Muscle of arm (tissue), 1 donor: ENCODE measurements at regions not wholly inside any gene's neighbourhood (a gene's known extent, or its start where the extent isn't known, plus 50 kb on each side); places are given as distances from the start of the nearest gene placed in this dataset.

ENCODE experiments used
- DNase-seq: peaks from one replicate; pipeline ENCODE4 v3.0.0-alpha.2; 2013

DNA sequence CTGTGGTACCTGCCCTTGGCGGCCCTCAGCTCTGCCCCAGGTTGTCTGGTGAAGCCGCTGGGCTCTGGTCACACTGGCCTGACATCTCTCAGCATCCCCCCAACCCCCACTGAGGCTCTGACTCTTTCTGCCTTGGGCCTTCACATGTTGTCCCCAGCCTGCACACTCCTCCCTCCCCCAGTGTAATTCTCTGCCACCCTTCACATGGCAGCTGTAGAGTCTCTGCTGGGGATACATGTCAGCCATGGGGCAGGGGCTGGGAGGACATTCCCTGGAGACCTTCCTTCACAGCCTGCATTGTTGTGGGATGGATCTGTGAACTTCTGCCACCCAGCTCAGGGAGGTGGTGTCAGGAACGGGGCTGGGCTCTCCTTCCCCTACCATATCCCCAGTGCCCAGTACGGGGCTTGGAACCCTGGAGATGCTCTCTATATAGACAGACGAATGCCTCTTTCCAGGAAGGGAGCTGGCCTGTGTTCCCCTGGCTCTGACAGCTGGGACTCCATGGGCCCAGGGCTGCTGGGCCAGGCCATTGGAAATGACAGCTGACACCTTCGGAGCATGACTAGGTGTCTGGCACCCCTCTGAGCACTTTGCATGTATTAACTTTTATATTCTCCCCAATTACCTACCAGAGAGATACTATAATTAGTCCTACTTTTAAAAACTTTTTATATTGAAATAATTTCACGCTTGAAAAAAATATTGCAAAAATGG is 151.5 kb downstream of the INHBB start:
- no peak for DNase-seq

DNA sequence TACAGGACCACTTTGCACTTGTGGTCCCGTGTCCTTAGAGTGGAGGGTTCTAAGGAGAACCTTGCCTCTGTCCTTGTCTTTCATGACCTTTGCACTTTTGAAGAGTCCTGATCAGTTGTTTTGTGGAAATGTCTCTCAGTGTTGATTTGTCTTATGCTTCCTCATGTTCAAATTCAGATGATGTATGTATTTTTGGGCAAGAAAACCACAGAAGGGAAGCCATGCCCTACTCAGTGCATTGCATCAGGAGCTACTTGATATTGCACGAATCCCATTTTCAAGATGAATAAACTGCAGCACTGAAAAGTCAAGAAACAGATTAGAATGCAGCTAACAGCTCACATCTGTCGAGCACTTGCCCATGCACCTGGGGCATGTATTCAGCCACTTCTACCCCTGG is 152.2 kb downstream of the INHBB start:
- no peak for DNase-seq

DNA sequence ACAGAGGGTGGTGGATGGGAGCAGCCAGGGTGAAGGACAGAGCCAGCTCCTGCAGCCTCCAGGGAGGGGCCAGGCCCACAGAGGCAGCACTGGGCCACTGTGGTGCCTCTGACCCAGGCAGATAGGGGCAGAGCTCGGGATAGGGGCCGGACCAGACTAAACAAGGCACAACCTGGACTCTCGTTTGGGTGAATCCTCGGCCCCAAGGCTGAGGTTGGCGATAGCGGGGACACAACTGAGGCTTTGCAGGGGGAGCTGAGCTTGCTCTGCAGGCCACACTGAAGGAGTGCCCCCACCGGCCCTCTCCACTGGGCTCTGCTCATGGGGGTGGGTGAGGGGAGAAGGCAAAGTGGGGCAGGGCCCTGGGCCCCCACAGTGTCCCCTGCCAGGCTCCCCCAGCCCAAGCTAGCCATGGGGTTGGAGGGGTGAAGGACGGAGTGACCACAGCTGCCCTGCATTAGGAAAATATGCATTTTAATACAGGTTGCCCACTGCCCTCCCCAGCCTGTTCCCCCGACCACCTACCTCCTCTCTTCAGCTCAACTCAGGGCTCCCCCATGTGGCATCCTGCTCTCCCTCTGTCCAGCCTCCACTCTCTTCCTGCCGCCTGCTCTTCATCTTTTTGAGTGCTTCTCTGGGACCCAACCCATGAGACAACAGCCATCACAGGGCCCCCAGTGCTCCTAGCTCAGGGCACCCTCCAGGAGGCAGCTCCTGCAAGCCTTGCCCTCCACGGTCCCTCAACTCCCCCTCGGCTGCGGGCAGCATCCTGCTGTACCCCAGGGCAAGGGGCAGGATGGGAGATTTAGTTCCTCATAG is 152.8 kb downstream of the INHBB start:
- no peak for DNase-seq

DNA sequence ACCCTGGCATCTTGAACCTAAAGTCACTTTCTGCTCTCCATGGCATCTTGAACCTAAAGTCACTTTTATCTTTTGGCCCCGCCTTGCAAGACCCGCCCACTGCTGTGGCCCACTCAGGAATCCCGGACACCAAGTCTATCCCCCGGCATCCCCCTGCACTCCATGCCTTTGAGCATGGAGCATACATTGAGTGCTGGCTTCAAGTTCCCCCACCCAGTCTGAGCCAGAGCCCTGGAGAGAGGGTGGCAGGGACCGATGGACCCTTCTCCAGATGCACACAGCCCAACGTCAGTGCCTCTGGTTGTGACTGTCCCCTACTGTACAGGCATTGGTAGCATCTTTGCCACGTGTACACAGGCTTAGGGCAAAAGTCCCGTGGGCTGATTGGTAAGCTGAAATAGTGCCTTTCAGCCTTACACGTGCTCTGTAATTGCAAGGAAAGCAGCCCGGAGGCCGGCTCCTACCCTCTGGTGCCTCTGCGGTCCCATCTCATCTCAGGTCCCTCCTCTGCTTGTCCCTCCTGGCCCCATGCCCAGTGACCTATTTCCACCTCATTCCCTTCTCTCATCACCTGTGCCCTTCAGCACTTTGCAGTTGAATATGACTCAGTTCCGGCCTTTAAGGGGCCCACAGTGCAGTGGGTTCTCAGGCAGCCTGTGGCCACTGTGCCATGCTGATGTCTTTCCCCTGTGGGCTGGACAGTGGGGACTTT is 154.0 kb downstream of the INHBB start:
- no peak for DNase-seq

DNA sequence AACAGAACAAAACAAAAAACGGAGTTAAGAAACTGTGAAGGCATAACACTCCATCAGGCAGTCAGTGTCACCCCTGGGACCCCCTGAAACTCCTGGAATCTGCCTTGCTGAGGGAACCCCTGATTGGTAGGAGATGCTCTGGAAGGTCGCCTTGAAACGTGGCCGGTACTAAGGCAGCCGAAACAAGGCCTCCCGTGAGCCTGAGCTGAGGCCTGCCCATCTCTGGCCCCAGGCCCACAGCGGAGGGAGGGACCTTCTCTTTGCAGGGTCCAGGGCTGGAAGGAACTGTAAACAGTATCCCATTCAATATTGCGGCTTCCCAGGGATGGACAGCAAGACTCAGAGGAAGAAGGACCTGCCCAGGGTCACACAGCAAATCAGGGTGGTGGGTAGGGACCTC is 155.7 kb downstream of the INHBB start:
- DNase-seq: no peak

DNA sequence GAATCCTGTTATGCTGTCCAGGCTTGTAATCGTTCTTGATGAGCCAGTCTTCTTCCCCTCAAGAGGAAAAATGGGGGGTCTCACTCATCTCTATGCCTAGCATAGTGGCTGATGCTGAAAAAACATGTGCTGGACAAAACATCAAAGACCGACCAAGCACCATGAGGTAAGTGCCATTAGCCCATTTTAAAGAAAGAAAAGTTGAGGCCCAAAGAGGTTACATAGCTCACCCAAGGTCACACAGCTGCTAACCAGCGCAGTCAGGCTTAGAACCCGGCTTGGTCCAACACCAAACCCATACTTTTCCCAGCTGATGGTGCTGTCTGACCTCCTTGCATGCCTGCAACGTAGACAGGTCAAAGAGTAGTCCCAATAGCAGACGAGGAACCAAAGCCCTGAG is 156.4 kb downstream of the INHBB start:
- no peak for DNase-seq

DNA sequence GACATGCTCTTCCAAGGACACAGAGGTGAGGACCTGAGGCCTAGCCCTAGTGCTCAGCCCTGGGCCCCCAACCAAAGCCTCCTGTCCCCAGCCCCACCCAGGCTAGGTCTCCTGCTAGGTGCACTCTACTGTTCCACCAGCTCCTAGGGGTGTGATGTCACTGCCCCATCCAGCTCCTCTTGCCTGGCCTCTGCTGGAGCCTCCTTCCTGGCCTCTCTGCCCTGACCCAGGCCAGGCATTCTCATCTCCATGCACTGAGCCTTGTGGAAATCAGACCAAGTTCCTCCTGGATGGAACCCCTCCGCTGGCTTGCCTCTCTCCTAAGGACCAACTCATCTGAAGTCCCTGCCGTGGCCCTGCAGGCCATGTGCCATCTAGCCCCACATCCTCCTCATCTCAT is 156.8 kb downstream of the INHBB start:
- DNase-seq: no peak

DNA sequence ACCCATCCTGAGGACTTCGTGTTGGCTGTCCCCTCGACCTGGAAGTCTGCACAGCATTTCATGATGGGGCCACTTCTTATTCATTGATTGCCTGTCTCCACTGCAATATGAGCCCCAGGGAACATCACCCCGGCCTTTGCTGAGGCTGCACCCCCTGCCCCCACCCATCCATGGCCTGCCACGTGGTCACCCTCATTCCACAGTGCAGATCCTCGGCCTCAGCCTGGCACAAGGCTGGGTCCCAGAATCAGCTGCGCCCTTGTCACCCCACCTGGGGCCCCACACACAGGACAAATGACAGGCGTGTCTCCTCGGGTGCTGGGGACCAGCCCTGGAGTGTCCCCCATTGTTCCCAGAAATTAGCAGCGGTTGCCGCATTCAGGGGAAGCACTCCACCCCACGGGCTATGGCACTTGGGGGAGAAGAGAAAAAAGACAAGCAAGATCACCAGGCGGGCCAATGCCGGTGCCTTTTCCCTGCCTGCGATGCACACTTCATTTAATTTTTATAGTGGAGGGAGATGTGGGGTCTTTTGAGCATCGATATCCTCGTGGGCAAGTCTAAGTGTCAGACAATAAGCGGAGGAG is 157.4 kb downstream of the INHBB start:
- no peak for DNase-seq

DNA sequence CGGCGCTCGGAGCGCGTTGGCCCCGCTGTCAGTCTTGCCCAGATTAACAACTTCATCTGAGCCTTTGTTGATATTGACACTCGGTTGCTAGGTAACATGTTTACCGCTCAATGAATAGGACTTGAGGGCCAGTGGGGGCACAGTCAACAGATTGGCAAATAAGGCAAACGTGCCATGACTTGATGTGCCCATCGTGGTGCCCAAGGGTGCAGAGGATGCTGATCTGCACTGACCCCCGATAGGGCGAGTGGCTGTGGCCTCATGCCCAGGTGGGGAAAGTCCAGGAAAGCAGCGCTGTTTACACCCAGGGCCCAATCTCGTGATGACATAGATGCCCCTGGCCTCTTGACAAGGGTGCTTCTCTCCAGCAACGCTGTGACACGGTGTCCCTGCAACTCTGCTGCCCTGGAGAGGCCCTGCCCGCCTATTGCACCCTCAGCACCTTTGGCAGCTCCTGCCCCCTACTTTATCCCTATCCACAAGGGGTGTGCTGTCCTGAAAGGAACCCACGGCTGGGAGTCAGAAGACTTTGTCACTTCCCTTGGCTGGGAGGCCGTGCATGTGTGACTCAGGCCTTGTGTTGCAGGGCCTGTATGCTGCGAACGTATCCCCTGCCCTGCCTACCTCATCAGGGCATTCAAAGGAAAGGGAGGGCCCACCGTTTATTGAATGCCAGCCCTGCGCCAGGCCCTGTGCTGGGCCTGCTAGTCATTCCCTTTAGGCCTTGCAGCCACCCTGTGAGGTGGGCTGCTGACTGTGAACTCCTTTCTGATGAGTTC is 158.0 kb downstream of the INHBB start:
- no peak for DNase-seq

DNA sequence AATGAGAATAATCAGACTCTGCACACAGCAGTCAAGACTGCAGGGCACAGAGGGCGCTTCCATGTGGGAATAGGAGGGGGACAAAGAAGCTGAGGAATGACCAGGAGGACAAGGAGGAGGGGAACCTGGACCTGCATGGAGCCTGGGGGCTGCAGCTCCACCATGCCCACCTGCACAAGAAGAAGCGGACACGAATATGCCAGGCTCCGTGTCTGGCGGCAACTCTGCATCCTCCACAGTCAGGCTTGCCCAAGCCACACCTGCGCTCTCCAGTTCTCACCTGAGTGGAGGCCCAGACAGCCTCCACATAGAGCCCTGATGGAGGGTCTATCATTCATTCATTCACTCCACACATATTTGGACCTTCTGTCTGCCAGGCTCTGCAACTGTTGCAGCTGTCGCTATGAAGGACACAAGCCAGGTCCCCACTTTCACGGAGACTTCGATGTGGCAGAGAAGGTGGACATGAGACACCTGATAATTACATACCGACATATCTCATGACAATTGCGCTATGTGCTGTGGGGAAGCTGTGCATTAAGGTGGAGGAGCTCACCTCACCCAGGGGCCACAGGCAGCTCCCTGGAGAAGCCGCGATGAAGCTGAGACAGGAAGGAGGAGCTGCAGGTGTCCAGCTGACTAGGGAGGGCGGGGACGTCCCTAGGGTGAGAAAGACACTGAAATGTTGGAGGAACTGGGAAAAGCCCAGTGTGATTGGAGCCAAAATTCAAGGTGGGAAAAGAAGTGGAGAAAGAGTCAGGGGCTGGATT is 159.2 kb downstream of the INHBB start:
- DNase-seq: no peak

DNA sequence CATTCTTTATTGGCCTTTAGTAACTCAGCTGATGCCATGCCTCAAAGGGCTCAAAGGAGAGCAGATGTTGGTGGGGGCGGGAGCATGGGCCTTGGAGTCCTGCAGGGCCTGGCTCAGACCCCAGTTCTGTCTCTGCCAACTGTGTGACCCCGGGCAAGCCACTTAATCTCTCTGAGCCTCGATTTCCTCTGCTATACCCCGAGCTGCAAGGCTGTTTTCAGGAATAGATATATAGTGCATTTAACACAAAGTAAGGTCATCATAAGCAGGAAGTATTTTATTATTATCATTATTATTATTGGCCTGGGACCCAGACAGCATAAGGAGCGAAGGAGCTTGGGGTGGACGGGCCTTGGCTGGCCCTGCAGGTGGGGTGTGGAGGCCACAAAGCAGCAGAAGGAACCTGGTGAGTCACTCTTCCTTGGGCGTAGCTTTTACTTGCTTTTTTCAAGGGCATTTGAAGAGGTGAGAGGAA is 162.7 kb downstream of the INHBB start:
- DNase-seq: no peak

DNA sequence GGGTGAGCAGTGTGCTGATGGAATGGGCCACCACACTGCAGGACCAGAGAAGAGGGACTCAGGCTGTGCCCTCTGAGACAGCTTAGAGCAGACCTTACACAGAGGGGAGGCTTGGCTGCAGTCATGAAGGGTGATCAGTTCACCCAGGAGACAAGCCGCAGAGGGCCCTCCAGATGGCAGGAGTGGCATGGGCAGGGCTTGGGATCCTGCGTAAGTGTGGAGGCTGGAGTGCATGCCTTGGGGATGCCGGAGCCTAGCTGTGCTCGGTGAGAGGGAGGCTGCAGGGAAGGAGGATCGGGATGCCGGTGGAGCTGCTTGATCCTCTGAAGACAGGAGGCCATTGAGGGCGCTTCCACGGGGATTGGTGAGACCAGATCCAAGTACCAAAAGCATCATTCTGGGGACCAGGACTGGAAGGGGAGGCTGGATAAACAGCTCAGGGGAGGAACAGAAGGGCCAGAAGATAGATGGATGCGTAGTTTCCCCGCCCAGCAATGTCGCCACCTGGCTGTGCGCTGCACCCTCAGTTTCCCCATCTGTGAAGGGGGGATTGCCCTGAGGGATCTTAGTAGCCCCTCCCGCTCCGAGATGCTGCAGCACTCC is 163.4 kb downstream of the INHBB start:
- DNase-seq: no peak

DNA sequence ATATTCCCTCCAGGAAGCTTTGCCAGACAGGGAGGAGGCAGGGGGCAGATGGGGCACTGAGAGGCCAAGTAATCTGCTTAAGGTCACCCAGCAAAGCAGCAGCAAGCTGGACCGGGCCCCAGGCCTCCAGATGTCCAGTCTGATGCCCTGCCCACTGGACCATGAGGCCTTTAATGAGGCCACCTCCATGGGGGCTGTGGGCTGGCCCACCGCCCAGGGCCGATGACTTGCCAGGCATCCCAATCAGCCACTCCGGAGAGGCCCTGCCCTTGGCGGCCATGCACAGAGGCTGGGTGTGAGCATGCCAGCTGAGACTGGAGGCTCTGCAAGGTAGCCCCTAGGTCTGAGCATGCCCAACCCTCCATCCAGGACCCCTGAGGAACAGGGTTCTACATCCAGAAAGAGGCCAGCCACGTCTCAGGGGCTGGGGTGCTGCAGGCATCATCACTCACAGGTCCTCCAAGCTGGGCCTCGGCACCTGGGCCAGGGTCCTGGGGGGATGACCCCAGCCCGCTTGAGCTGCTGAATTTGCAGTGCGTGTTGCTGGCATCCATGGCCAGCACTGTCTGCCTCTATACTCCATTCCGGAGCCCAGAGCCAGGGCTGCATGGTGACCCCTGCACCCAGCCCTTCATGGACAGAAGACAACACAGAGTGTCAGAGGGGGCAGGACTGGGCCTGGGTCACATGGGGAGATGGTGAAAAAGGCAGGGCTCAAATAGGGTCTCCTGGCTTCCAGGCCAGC is 164.2 kb downstream of the INHBB start:
- DNase-seq: no peak

DNA sequence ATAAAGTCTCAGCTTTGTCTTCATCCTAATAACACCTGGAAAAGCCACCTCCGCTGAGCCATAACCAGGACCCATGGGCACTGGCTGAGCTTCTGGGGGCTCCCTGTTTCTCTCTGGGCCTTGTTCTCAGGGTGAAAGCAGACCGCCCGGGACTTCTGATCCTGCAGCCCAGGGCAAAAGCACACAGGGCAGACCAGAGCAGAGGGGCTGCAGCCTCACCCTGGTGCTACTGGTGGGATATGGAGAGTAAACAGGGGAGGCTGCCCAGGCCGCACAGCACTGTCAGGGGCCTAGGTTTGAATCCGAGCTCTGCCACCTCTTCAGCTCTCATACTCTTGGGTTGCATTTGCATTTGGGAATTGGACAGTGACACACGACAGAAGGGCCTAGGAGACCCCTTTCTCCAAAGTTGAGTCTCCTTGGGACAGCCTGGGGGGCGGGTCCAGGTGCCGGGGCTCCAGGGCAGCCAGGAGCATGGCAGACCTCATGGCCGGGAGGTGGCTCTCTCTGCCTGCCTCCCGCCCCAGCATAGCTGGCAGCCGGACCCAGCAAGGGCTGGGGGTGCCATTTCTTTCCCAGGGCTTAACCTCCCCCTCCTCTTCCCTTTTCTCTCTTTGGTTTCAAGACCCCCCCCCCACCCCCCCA is 164.9 kb downstream of the INHBB start:
- no peak for DNase-seq

DNA sequence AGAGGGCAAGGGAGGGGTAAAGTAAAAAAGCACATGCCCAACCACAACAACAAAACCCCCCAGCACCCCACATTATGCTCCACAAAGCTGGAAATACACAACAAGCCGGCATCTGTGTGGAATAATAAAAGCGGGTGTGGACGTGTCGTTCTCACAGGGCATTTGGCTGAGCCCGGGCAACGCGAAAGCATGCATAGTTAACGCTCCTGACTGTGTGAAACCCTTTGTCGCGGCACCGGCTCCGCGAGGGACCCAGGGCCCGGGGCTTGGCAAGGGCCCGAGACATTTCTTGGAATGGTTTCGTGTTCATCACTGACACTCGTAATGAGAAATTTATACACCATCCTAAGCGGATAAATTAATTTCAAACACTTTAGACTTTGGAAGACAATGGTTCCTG is 165.6 kb downstream of the INHBB start:
- no peak for DNase-seq

DNA sequence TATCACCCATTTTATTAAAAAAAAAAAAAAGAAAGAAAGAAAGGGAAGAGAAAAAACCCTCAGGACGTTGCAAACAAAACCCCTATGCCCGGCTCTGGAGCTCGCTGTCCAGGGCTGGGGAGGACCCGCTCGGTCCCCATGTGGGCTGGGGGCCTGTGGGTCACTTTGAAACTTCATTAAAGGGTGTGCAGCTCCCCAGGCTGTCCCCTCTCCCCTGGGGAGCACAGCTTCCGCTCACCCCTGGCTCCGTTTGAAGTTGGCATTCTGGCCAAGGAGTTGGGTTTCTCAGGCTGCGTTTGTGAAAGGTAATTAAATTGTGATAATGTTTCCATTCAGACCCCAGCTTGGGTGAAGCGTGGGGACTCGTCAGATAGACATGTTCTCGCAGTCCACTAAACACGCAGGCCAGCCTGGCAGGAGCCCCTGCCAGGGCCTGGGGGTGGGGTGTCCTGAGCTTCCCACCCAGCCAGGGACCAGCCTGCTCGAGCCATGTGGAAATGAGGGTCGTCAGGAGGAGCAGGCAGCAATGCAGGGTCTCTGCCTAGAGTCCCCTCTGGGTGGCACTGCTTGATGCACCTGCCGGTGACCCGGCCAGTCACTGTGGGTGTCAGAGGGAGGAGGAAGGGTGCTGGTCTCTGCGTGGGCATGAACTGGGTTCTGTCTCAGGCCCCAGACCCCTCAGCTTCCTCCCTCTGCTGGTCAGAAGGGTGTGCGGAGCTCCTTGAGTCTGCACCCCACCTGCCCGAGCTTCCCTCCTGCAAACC is 166.2 kb downstream of the INHBB start:
- no peak for DNase-seq

DNA sequence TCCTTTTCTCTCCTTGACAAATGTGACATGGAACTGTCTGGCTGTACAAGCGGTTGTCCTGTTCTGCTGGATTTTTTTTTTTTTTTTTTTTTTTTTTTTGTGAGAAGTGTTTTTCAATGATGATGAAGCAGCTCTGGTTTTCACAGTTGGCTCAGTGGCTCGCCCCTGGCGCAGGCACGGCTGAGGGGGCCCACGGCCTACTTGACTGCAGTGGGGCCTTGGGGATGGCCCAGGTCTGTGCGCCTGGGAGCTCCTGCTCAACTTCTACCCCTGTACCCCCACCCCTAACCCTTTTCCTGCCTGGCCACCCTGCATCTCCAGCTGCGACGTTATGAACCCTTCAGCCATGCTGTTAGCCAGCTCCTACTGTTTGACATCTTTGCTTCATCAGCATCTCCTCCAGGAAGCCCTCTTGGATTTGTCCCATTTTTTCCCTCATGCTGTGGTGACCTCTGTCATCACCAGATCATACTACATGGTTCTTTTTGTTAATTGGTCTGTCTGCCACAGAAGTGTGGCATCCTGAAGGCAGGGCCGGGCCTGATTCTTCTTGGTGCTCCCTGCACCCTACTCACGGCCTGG is 167.9 kb downstream of the INHBB start:
- no peak for DNase-seq

DNA sequence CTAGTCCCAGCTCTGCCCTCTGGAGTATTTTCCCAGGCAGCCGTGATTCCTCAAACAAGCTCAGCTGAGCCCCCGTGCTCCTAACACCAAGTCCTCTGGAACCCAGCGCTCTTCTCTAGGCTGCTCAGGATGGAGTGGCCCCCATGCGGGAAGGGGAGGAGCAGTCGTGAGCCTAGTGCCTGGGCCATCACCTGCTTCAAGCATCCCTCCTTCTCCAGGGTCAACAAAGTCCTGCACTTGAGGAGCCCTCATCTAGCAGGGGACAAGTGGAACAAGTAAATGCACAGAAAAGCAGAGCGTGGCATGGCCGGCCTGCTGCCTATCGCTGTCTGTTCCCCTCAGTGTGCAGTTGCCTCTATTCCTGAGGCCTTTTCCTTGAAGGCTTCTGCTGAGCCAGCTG is 168.6 kb downstream of the INHBB start:
- DNase-seq: no peak
